Esophagus muscularis mucosa (tissue), 4 donors: ENCODE measurements at regions not wholly inside any gene's neighbourhood (a gene's known extent, or its start where the extent isn't known, plus 50 kb on each side); places are given as distances from the start of the nearest gene placed in this dataset.

Experiments
- DNase-seq: peaks from one replicate; pipeline ENCODE4 v3.0.0-alpha.2; 2017; ENCODE audit errors: extremely low spot score
- H3K27ac ChIP-seq, 4 donors: fragments of 200-600 bp; sonication (generic); replicated peaks in 1 of 4; 1 replicate in 3 of 4; 2 replicates in 1 of 4; pipeline ENCODE4 v1.5.1; 2016 to 2019; ENCODE audit warnings: mild to moderate bottlenecking in 1 of 4
- H3K27me3 ChIP-seq, 4 donors: fragments of 200-600 bp; sonication (generic); one replicate each; pipeline versions ENCODE4 v1.5.1 to v1.6.0; 2016 to 2019
- H3K36me3 ChIP-seq, 4 donors: fragments of 200-600 bp; sonication (generic); one replicate each; pipeline ENCODE4 v1.5.1; 2016 to 2019
- H3K4me1 ChIP-seq, 4 donors: fragments of 200-600 bp; sonication (generic); one replicate each; pipeline ENCODE4 v1.5.1; 2016 to 2019
- H3K4me3 ChIP-seq, 4 donors: fragments of 200-600 bp; sonication (generic); 1 replicate in 2 of 4; 2 replicates in 2 of 4; pipeline ENCODE4 v1.5.1; 2016 to 2019; ENCODE audit warnings: mild to moderate bottlenecking in 4 of 4, moderate library complexity in 1 of 4
- H3K9me3 ChIP-seq, 4 donors: fragments of 200-600 bp; sonication (generic); 1 replicate in 3 of 4; 2 replicates in 1 of 4; pipeline ENCODE4 v1.5.1; 2016 to 2019
- CTCF ChIP-seq, 3 experiments: fragments of 200-600 bp in 2 of 3; fragments of 450-650 bp in 1 of 3; sonication (generic) in 2 of 3; IDR thresholded peaks; one replicate each; pipeline ENCODE4 v1.5.1; 2017 to 2019; ENCODE audit warnings: antibody characterized with exemption in 3 of 3, mild to moderate bottlenecking in 2 of 3, moderate library complexity in 1 of 3
- EP300 ChIP-seq: sonication (generic); formaldehyde crosslinking; IDR thresholded peaks from one replicate; pipeline ENCODE4 v1.6.1; 2017; ENCODE audit warnings: antibody characterized with exemption
- POLR2A ChIP-seq: fragments of 450-650 bp; IDR thresholded peaks from one replicate; pipeline ENCODE4 v1.6.1; 2017; ENCODE audit warnings: antibody characterized with exemption, moderate library complexity, mild to moderate bottlenecking, low read depth
- POLR2AphosphoS5 ChIP-seq, 2 donors: sonication (generic); formaldehyde crosslinking; IDR thresholded peaks; one replicate each; pipeline ENCODE4 v1.6.1; 2017; ENCODE audit warnings: antibody characterized with exemption in 2 of 2
- WGBS: methylation state at CpG from one replicate; pipeline ENCODE4 v1.1.5; 2018; 5-methylcytosine and 5-hydroxymethylcytosine counted together
- intact Hi-C: fragments of 100-400 bp; cut with DNase I; formaldehyde crosslinking; loops from one replicate; pipeline ENCODE4 v1.15.1; 2023

GRCh38 chr6:62474793-62475192 lies 188.8 kb upstream of the KHDRBS2 start:
- 85% methylated on average over 3 of the region's 3 CpGs for WGBS
- Histone ChIP-seq H3K27ac (no peak overlapping the region), H3K36me3 (no peaks in the 10 kb centered on the region), H3K27me3 (no peaks in the 10 kb centered on the region), H3K4me3 (no peak overlapping the region), H3K9me3 (no peaks in the 10 kb centered on the region), H3K4me1 (no peaks in the 10 kb centered on the region)
- no peak for TF ChIP-seq CTCF (IDR thresholded peaks at IDR 0.05)
- TF ChIP-seq POLR2AphosphoS5 (IDR thresholded peaks at IDR 0.05), result no peak
- TF ChIP-seq EP300, result no peak
- no peak for TF ChIP-seq POLR2A
- intact Hi-C loops, result no loop called here
- DNase-seq, result no peak

GRCh38 chr6:62466607-62467006 lies 180.6 kb upstream of the KHDRBS2 start:
- TF ChIP-seq EP300 (no peak), CTCF (IDR thresholded peaks at IDR 0.05) (no peak), POLR2AphosphoS5 (IDR thresholded peaks at IDR 0.05) (no peak), POLR2A (no peak)
- intact Hi-C loops, result no loop called here
- no peaks in the 10 kb centered on the region for H3K27me3 ChIP-seq
- no peak overlapping the region for H3K27ac ChIP-seq
- H3K36me3 ChIP-seq, result no peaks in the 10 kb centered on the region
- H3K4me3 ChIP-seq, result no peak overlapping the region
- H3K9me3 ChIP-seq, result no peaks in the 10 kb centered on the region
- H3K4me1 ChIP-seq, result no peaks in the 10 kb centered on the region
- WGBS, result 77% methylated on average over 2 of the region's 2 CpGs
- no peak for DNase-seq

GRCh38 chr6:62465206-62465605 lies 179.2 kb upstream of the KHDRBS2 start:
- no peaks in the 10 kb centered on the region for H3K9me3 ChIP-seq
- TF ChIP-seq POLR2AphosphoS5 (IDR thresholded peaks at IDR 0.05) (no peak), CTCF (IDR thresholded peaks at IDR 0.05) (no peak), EP300 (no peak), POLR2A (no peak)
- 53% methylated on average over 2 of the region's 2 CpGs for WGBS
- no peaks in the 10 kb centered on the region for H3K36me3 ChIP-seq
- DNase-seq, result no peak
- no peak overlapping the region for H3K4me3 ChIP-seq
- intact Hi-C loops, result no loop called here
- no peaks in the 10 kb centered on the region for H3K4me1 ChIP-seq
- no peaks in the 10 kb centered on the region for H3K27me3 ChIP-seq
- H3K27ac ChIP-seq, result no peak overlapping the region

GRCh38 chr6:62452586-62452985 lies 166.6 kb upstream of the KHDRBS2 start:
- WGBS, result 67% methylated on average over 2 of the region's 2 CpGs
- DNase-seq, result no peak
- Histone ChIP-seq H3K27me3 (no peaks in the 10 kb centered on the region), H3K4me1 (no peaks in the 10 kb centered on the region), H3K27ac (no peak overlapping the region), H3K36me3 (no peaks in the 10 kb centered on the region), H3K9me3 (no peaks in the 10 kb centered on the region), H3K4me3 (no peak overlapping the region)
- TF ChIP-seq EP300 (no peak), POLR2A (no peak), POLR2AphosphoS5 (IDR thresholded peaks at IDR 0.05) (no peak), CTCF (IDR thresholded peaks at IDR 0.05) (no peak)
- intact Hi-C loops, result no loop called here

GRCh38 chr6:62446647-62447316 lies 160.8 kb upstream of the KHDRBS2 start:
- intact Hi-C loops, result no loop called here
- Histone ChIP-seq H3K27ac (no peak overlapping the region), H3K4me1 (no peaks in the 10 kb centered on the region), H3K9me3 (no peaks in the 10 kb centered on the region), H3K4me3 (no peak overlapping the region), H3K27me3 (no peaks in the 10 kb centered on the region), H3K36me3 (no peaks in the 10 kb centered on the region)
- DNase-seq, result no peak
- 78% methylated on average over 2 of the region's 2 CpGs for WGBS
- TF ChIP-seq POLR2A, result no peak
- TF ChIP-seq POLR2AphosphoS5 (IDR thresholded peaks at IDR 0.05), result no peak
- TF ChIP-seq CTCF (IDR thresholded peaks at IDR 0.05), result no peak
- TF ChIP-seq EP300, result no peak
